DMS 273 (cell line): ENCODE measurements at regions not wholly inside any gene's neighbourhood (a gene's known extent, or its start where the extent isn't known, plus 50 kb on each side); places are given as distances from the start of the nearest gene placed in this dataset.
"Not testable (repeated sequence)": the region's sequence is repeated elsewhere in the genome, so short reads cannot be mapped to it uniquely, and the experiment has no call there.

Experiments used
- DNase-seq: peaks from one replicate; lab custom pipeline; 2025; ENCODE audit not compliant: unreplicated experiment; lab: John Stamatoyannopoulos, UW

GRCh38 chrX:76774912-76775311 lies 347.4 kb downstream of the MAGEE1 start:
- not testable (repeated sequence) for DNase-seq

- DNase-seq, result no peak
Measured at GRCh38 chrX:76796311-76796710, 368.8 kb downstream of the MAGEE1 start.

GRCh38 chrX:76802708-76803107 lies 375.2 kb downstream of the MAGEE1 start:
- no peak for DNase-seq

- DNase-seq, result no peak
Measured at GRCh38 chrX:76815754-76816153, 388.2 kb downstream of the MAGEE1 start.

GRCh38 chrX:76817279-76817678 lies 389.8 kb downstream of the MAGEE1 start:
- not testable (repeated sequence) for DNase-seq

GRCh38 chrX:76821276-76821675 lies 393.8 kb downstream of the MAGEE1 start:
- no peak for DNase-seq

GRCh38 chrX:76827672-76828071 lies 400.2 kb downstream of the MAGEE1 start:
- no peak for DNase-seq

- not testable (repeated sequence) for DNase-seq
Measured at GRCh38 chrX:76840902-76841301, 413.4 kb downstream of the MAGEE1 start.

GRCh38 chrX:76850851-76851250 lies 423.3 kb downstream of the MAGEE1 start:
- peak; percentile 23 for DNase-seq

- DNase-seq, result no peak
Measured at GRCh38 chrX:76862509-76862908, 435.0 kb downstream of the MAGEE1 start.

- no peak for DNase-seq
Measured at GRCh38 chrX:76893930-76894329, 466.4 kb downstream of the MAGEE1 start.

- no peak for DNase-seq
Measured at GRCh38 chrX:76915836-76916235, 488.3 kb downstream of the MAGEE1 start.

- no peak for DNase-seq
Measured at GRCh38 chrX:76918033-76918432, 490.5 kb downstream of the MAGEE1 start.

- DNase-seq, result no peak
Measured at GRCh38 chrX:76919761-76920160, 492.3 kb downstream of the MAGEE1 start.

GRCh38 chrX:76920607-76921006 lies 493.1 kb downstream of the MAGEE1 start:
- DNase-seq, result no peak

GRCh38 chrX:76921176-76921575 lies 493.7 kb downstream of the MAGEE1 start:
- DNase-seq, result no peak

- no peak for DNase-seq
Measured at GRCh38 chrX:76922100-76922499, 494.6 kb downstream of the MAGEE1 start.

GRCh38 chrX:76924616-76925015 lies 497.1 kb downstream of the MAGEE1 start:
- not testable (repeated sequence) for DNase-seq

GRCh38 chrX:76931518-76931917 lies 504.0 kb downstream of the MAGEE1 start:
- DNase-seq, result no peak

GRCh38 chrX:76957485-76957884 lies 489.7 kb upstream of the FGF16 start:
- no peak for DNase-seq

- DNase-seq, result no peak
Measured at GRCh38 chrX:76971393-76972376, 475.5 kb upstream of the FGF16 start.

GRCh38 chrX:76977452-76977851 lies 469.7 kb upstream of the FGF16 start:
- no peak for DNase-seq

- DNase-seq, result no peak
Measured at GRCh38 chrX:76987381-76987780, 459.8 kb upstream of the FGF16 start.
